Neuronal stem cell (in vitro differentiated cells): ENCODE measurements at regions not wholly inside any gene's neighbourhood (a gene's known extent, or its start where the extent isn't known, plus 50 kb on each side); places are given as distances from the start of the nearest gene placed in this dataset.
A peak's percentile ranks its signal among the peaks of the same experiment; 100 is the strongest.

Experiments
- DNase-seq: peaks from one replicate; pipeline ENCODE4 v3.0.0-alpha.2; 2013; ENCODE audit warnings: low spot score
- H2AFZ ChIP-seq: one replicate; pipeline ENCODE4 v1.6.1; 2013; ENCODE audit warnings: mild to moderate bottlenecking, low read length, inconsistent platforms
- H2AK5ac ChIP-seq: 2 replicates; pipeline ENCODE4 v1.6.1; 2013; ENCODE audit warnings: low read depth, mild to moderate bottlenecking, inconsistent platforms, low read length, moderate library complexity, mixed read lengths
- H2BK120ac ChIP-seq: 2 replicates; pipeline ENCODE4 v1.6.1; 2013; ENCODE audit warnings: low read depth, mild to moderate bottlenecking, inconsistent platforms, low read length, moderate library complexity, mixed read lengths
- H2BK12ac ChIP-seq: one replicate; pipeline ENCODE4 v1.6.1; 2013; ENCODE audit warnings: low read length, inconsistent platforms
- H2BK15ac ChIP-seq: 2 replicates; pipeline ENCODE4 v1.6.1; 2013; ENCODE audit warnings: mild to moderate bottlenecking, low read length, inconsistent platforms, mixed read lengths
- H2BK5ac ChIP-seq: one replicate; pipeline ENCODE4 v1.6.1; 2013; ENCODE audit warnings: inconsistent platforms, mild to moderate bottlenecking, low read length, moderate library complexity
- H3K14ac ChIP-seq: one replicate; pipeline ENCODE4 v1.6.1; 2013; ENCODE audit warnings: low read length, inconsistent platforms
- H3K18ac ChIP-seq: 2 replicates; pipeline ENCODE4 v1.6.1; 2013; ENCODE audit warnings: low read length, inconsistent platforms
- H3K23ac ChIP-seq: 2 replicates; pipeline ENCODE4 v1.6.1; 2013; ENCODE audit warnings: low read depth, mild to moderate bottlenecking, mixed read lengths, low read length, inconsistent platforms; ENCODE audit not compliant: poor library complexity
- H3K27ac ChIP-seq: replicated peaks from 3 replicates; pipeline ENCODE4 v1.5.1; 2013; ENCODE audit warnings: low read length, inconsistent platforms
- H3K27me3 ChIP-seq, 3 experiments: 2 replicates each; pipeline ENCODE4 v1.6.1; 2013; ENCODE audit warnings: low read length in 3 of 3, mild to moderate bottlenecking in 2 of 3, inconsistent platforms in 1 of 3, low read depth in 1 of 3, mixed read lengths in 1 of 3, moderate library complexity in 1 of 3; ENCODE audit not compliant: control insufficient read depth in 3 of 3, insufficient read depth in 3 of 3
- H3K36me3 ChIP-seq, 2 donors: replicated peaks in 1 of 2; 2 replicates each; pipeline ENCODE4 v1.6.1; 2013; ENCODE audit warnings: low read length in 2 of 2; ENCODE audit not compliant: control insufficient read depth in 2 of 2, insufficient read depth in 2 of 2
- H3K4ac ChIP-seq: 2 replicates; pipeline ENCODE4 v1.6.1; 2013; ENCODE audit warnings: inconsistent platforms, mild to moderate bottlenecking, low read length, moderate library complexity
- H3K4me1 ChIP-seq, 2 donors: 1 replicate in 1 of 2; 2 replicates in 1 of 2; pipeline ENCODE4 v1.6.1; 2013; ENCODE audit warnings: low read length in 2 of 2, low read depth in 1 of 2; ENCODE audit not compliant: control insufficient read depth in 2 of 2, insufficient read depth in 1 of 2
- H3K4me2 ChIP-seq: one replicate; pipeline ENCODE4 v1.6.1; 2013; ENCODE audit warnings: mild to moderate bottlenecking, low read length, inconsistent platforms; ENCODE audit not compliant: insufficient read depth, poor library complexity, severe bottlenecking
- H3K4me3 ChIP-seq, 2 donors: 2 replicates each; pipeline ENCODE4 v1.5.1; 2013; ENCODE audit warnings: low read length in 2 of 2, mild to moderate bottlenecking in 2 of 2, inconsistent platforms in 1 of 2, moderate library complexity in 1 of 2
- H3K79me1 ChIP-seq: one replicate; pipeline ENCODE4 v1.6.1; 2013; ENCODE audit warnings: low read depth, mild to moderate bottlenecking, inconsistent platforms, low read length, moderate library complexity
- H3K9ac ChIP-seq: one replicate; pipeline ENCODE4 v1.6.1; 2013; ENCODE audit warnings: mild to moderate bottlenecking, low read depth, low read length, inconsistent platforms; ENCODE audit not compliant: poor library complexity
- H3K9me3 ChIP-seq, 2 donors: replicated peaks in 1 of 2; 2 replicates each; pipeline versions ENCODE3 to v1.6.1; 2013; ENCODE audit warnings: low read length in 2 of 2, mild to moderate bottlenecking in 2 of 2, inconsistent platforms in 1 of 2, low read depth in 1 of 2, mixed read lengths in 1 of 2, moderate library complexity in 1 of 2; ENCODE audit not compliant: control insufficient read depth in 2 of 2, insufficient read depth in 1 of 2
- H4K8ac ChIP-seq: one replicate; pipeline ENCODE4 v1.6.1; 2013; ENCODE audit warnings: low read depth, mild to moderate bottlenecking, inconsistent platforms, low read length, moderate library complexity
- H4K91ac ChIP-seq: one replicate; pipeline ENCODE4 v1.6.1; 2013; ENCODE audit warnings: low read length, low read depth, mild to moderate bottlenecking, inconsistent platforms; ENCODE audit not compliant: poor library complexity
- WGBS, 2 donors: extraction: QIAGEN DNeasy Blood & Tissue Kit; methylation state at CpG; one replicate each; pipeline ENCODE4 v1.1.7; 2013; ENCODE audit warnings: missing lambda C conversion rate in 2 of 2, mixed read lengths in 1 of 2; ENCODE audit not compliant: insufficient read length in 2 of 2, insufficient replicate concordance in 1 of 2; ENCODE audit errors: extremely low coverage in 2 of 2; 5-methylcytosine and 5-hydroxymethylcytosine counted together

DNA sequence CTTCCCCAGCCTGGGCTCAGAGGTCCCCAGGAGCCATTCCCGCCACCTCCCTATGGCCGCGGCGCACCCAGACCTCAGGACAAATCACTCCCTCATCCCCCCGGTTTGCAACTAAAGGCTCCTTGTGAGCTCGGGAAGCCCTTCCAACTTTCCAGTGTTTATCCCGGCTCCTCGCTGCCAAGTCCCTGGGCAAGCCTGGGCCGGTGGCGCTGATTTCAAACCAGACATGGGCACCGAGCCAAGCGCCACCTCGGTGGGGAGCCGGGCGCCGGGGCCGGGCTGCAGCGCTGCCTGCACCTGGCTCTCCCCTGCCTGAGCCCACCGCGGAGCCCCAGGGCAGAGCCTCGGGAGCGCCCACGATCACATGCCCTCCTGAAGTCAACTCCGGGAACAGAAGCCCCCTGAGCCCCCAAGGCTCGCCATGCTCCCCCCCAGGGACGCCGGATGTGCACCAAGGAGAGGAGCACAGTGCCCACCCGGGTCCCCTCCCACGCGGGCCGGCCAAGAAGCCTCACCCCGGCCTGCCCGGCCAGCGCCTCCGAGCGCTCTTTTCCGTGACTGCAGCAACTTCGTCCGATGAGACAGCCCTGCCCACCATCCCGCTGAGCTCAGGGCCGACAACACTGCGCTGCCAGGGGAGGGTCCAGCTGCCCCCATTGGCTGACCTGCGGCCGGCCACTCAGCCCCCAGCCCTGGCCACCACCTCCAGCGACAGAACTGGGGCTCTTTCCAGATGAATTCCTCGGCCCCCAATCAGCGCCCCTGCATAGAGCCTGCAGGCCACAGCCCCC lies 50.0 kb downstream of the NCOR2 start:
- peaks cover 23% of the 10 kb centered on the region for H3K79me1 ChIP-seq
- H3K4me3 ChIP-seq: peak overlapping the region in 1 of 2 donors; percentile 49
- H3K27me3 ChIP-seq: no peaks in the 10 kb centered on the region
- H2AK5ac ChIP-seq: peak overlapping the region; percentile 99
- H2BK15ac ChIP-seq: peak overlapping the region; percentile 94
- H3K14ac ChIP-seq: peak overlapping the region; percentile 22
- H4K91ac ChIP-seq: peak overlapping the region; percentile 40
- no peak for DNase-seq
- H3K9me3 ChIP-seq: peaks cover 0 to 3% of the 10 kb centered on the region in 2 donors
- no peak overlapping the region for H3K9ac ChIP-seq
- H3K27ac ChIP-seq: peak overlapping the region; percentile 96
- peak overlapping the region; percentile 84 for H2AFZ ChIP-seq
- H4K8ac ChIP-seq: no peak overlapping the region
- H2BK12ac ChIP-seq: no peak overlapping the region
- no CpG with 5 or more reads among the region's 47 CpGs for WGBS, 2 donors
- peak overlapping the region; percentile 56 for H3K23ac ChIP-seq
- H3K4me1 ChIP-seq: peaks cover 31 to 52% of the 10 kb centered on the region in 2 donors
- no peak overlapping the region for H3K4ac ChIP-seq
- peak overlapping the region; percentile 93 for H3K18ac ChIP-seq
- peak overlapping the region; percentile 77 for H2BK120ac ChIP-seq
- H2BK5ac ChIP-seq: peak overlapping the region; percentile 93
- no peak overlapping the region for H3K4me2 ChIP-seq
- H3K36me3 ChIP-seq: peaks cover 0 to 1% of the 10 kb centered on the region in 2 donors

DNA sequence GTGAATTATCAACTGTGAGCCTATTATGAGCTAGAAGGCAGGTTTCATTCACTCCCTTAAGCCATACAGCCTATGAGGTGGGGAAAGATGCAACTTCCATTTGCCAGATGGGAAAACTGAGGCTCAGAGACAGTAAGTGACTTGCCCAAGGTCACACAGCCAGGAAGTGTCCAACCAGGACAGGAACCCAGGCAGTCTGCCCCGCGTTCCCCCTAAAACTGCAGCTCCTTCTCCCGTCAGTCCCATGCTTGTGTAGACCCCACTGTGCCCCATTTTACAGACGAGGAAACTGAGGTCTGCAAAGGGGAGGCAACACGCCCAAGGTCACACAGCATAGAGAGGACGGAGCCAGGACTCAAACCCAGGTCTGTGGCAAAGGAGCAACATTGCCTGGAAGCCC lies 50.6 kb downstream of the NCOR2 start:
- WGBS, 2 donors: no CpG with 5 or more reads among the region's 6 CpGs
- no peak overlapping the region for H2AFZ ChIP-seq

GRCh38 chr12:124515981-124516380 lies 51.4 kb downstream of the NCOR2 start:
- no peak overlapping the region for H2BK120ac ChIP-seq
- H4K91ac ChIP-seq: no peak overlapping the region
- peak overlapping the region; percentile 11 for H2BK15ac ChIP-seq
- peak overlapping the region; percentile 47 for H2BK12ac ChIP-seq
- no CpG with 5 or more reads among the region's 15 CpGs for WGBS, 2 donors
- no peak overlapping the region for H4K8ac ChIP-seq
- no peak overlapping the region for H3K4me3 ChIP-seq
- no peak overlapping the region for H3K4ac ChIP-seq
- H3K27ac ChIP-seq: no peak overlapping the region
- H3K18ac ChIP-seq: peak overlapping the region; percentile 87
- no peak overlapping the region for H3K14ac ChIP-seq
- no peak overlapping the region for H2BK5ac ChIP-seq
- no peak for DNase-seq
- H3K4me1 ChIP-seq: peaks cover 30 to 49% of the 10 kb centered on the region in 2 donors
- no peaks in the 10 kb centered on the region for H3K36me3 ChIP-seq
- no peak overlapping the region for H2AFZ ChIP-seq
- H3K27me3 ChIP-seq: no peaks in the 10 kb centered on the region
- H2AK5ac ChIP-seq: peak overlapping the region; percentile 88
- no peak overlapping the region for H3K4me2 ChIP-seq
- H3K9ac ChIP-seq: no peak overlapping the region
- H3K23ac ChIP-seq: no peak overlapping the region
- H3K9me3 ChIP-seq: peaks cover 0 to 3% of the 10 kb centered on the region in 2 donors
- peaks cover 28% of the 10 kb centered on the region for H3K79me1 ChIP-seq

More for the DNA sequence above, 50.6 kb downstream of the NCOR2 start:
- H3K4ac ChIP-seq: no peak overlapping the region
- peak overlapping the region; percentile 96 for H3K27ac ChIP-seq
- no peaks in the 10 kb centered on the region for H3K27me3 ChIP-seq
- H2BK12ac ChIP-seq: no peak overlapping the region
- H3K4me2 ChIP-seq: no peak overlapping the region
- H3K4me1 ChIP-seq: peaks cover 33 to 54% of the 10 kb centered on the region in 2 donors
- peaks cover 23% of the 10 kb centered on the region for H3K79me1 ChIP-seq
- no peak overlapping the region for H3K14ac ChIP-seq
- no peak overlapping the region for H3K9ac ChIP-seq
- no peaks in the 10 kb centered on the region for H3K36me3 ChIP-seq
- peak overlapping the region; percentile 58 for H2BK5ac ChIP-seq
- H2BK120ac ChIP-seq: no peak overlapping the region
- H3K9me3 ChIP-seq: peaks cover 0 to 3% of the 10 kb centered on the region in 2 donors
- H3K18ac ChIP-seq: peak overlapping the region; percentile 93
- H3K23ac ChIP-seq: no peak overlapping the region
- peak overlapping the region; percentile 94 for H2BK15ac ChIP-seq
- H3K4me3 ChIP-seq: peak overlapping the region in 1 of 2 donors; percentile 49
- peak overlapping the region; percentile 99 for H2AK5ac ChIP-seq
- DNase-seq: no peak
- H4K91ac ChIP-seq: no peak overlapping the region
- no peak overlapping the region for H4K8ac ChIP-seq
